GM18519 (cell line): ENCODE measurements at regions not wholly inside any gene's neighbourhood (a gene's known extent, or its start where the extent isn't known, plus 50 kb on each side); places are given as distances from the start of the nearest gene placed in this dataset.

Source experiments
- ATAC-seq: cut with Tn5 transposase; IDR thresholded peaks from one replicate; pipeline ENCODE4 v1.9.1; 2021; ENCODE audit warnings: mild to moderate bottlenecking, moderate library complexity; ENCODE audit not compliant: unreplicated experiment, low FRiP score

DNA sequence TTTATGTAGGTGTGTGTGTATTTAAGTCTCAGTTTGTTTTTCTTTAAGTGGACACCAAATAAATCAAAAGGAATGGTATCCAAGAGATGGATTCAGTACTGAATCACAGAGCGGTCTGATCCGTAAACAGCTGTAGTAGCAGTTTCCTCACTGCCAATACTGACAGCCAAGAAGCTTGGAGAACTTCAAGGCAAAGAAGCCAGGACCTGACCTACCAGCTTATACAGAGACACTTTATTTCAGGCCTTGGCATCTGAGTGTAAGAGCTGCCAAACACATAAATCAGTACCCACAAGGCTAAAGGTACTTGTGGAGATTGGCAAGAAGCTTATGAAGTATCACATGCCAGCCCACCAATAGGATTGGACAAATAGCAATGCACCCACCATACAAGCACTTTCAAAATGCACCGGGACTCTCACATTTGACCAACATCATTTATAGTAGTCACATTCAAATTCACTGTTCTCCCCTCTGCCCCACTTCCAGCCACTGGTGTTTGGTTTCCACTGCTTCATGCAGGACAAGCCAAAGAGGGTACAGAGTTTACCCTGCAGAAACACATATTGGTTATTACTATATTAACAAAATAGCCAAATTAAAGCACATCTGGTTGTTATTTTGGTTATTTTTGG, 357.9 kb downstream of the KLF12 start:
- no peak for ATAC-seq

DNA sequence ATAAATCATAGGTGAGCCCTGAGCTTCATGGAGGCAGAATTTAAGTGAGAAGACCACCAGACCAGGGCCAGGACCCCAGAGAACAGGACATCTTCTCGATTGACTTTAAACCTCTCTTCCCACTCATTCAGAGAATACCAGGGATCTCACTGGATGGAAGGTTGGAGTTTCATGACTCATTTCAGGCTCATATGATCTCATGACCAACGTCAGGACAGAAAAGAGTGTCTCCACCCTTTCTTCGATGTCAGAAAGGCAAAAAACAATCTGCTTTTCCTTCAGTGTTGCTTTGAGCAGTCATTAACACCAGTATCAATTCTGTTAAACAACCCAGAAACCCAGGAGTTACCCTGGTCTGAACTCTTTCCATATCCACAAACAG, 361.0 kb downstream of the KLF12 start:
- no peak for ATAC-seq

GRCh38 chr13:73772449-73773167, 361.6 kb downstream of the KLF12 start:
- ATAC-seq, result no peak

DNA sequence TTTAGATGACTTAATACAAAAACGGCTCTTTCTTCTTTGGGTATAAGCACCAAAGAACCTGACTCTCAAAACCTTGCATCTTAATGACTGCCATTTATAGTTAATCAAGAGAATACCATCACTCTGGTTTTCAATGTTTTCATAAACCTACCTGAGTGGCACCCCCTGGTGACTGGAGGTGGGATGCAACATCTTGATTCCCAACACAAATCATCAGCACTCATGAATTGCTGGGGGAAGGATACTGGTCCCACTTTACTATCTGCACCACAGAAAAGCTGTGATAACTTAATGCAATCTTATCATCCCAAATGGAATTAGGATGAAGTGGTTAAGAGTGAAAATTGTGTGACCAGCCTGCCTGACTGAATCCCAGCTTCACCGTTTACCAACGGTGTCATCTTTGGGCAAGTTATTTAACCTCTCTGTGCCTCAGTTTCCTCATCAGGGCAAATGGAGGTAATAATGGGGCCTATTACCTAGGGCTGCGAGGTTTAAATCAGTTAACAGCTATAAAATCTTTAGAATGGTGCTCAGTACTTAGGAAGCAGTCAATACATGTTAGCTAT, 366.4 kb downstream of the KLF12 start:
- ATAC-seq, result peak; percentile 22

- ATAC-seq, result peak; percentile 36
Observed at GRCh38 chr13:73767191-73767741, 366.9 kb downstream of the KLF12 start.

- no peak for ATAC-seq
Observed at GRCh38 chr13:73765651-73766384, 368.4 kb downstream of the KLF12 start.

DNA sequence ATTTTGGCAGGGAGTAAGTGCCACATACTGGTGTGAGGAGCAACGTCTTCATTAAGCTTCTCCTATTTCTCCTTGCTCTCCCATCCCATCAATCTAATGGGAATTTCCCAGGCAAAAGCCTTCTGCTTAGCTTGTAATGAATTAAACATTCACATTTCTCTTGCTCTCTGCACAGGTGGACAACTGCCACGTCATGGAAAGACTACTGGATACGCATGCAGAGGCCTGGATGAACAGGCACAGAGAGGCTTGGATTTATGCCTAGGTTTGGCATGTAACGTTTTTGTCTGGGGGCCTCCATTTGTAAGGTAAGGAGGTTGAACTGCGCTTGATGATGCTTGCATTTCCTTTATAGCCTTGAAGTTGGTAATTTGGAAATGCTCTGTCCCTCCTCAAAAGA, 374.8 kb downstream of the KLF12 start:
- no peak for ATAC-seq

DNA sequence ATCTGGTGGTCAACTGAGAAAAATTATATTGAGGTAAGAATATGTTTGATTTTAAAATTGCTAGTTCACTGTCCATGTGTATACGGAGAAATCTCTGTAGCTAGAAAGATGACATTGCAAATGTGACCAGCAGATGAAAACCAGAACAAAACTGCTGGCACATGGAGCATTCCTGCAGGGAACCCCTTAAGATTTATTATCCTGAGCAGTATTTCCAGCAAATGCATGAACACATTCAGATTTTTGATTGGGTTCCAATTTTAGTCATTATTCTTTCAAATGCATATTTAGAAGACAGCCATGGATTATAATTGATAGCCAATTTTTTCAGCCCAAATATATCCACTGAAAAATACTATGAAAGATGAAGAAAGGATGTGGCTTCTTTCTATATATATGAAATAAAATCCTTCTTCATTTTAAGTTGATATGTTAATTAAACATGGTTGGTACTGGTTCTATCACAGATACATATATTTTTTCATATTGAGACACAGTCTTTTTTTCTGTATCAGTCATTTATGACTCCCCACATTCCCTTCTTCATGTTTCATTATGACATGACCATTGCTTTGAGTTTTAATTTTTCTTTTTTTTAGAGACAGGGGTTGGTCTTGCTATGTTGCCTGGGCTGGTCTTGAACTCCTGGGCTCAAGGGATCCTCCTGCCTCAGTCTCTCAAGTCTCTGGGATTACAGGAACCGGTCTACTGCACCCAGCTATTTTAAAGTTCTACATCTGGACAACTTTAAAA, 376.5 kb downstream of the KLF12 start:
- no peak for ATAC-seq

DNA sequence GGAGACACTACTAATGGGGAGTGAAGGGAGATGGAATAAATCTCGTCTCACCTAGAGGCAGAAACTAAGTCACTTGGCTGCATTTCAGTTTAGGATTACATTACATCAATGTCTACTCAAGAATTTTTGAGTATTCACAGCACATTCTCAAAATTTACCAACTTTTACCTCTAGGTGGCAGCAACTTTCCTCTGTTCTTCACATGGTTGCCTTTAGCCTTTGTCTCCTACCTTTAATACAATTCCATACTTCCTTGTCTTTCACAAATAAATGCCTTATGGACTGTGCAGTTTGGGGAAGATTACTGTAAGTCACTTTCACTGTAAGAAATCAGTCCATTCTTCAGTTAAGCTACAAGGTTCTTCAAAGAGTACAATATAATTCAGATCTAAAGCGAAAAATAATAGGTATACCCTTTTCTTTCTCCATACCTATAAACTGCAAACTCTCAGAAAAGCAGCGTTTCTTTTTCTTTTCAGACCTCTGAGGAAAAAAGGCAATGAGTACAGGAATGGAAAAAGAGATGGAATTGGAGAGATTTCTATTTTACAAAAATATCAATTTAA, 379.4 kb downstream of the KLF12 start:
- peak; percentile 67 for ATAC-seq

DNA sequence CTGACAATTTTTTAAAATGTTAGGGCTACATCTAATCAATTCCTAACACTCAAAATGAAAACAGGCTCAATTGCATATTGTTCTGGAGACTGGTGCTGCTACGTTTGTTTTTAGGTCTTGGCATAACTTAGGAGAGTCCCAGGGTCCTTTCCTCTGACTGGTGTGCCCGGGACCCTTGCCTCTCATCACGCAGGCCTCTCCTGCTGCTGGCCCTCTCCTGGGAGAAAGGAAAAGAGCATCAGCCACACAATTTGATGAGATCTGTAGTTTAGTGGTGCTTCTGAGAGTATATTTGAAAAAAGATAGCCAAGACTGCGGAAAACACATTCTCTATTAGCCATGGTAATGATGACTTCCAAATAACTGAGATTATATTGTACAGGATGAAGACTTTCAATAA, 380.0 kb downstream of the KLF12 start:
- ATAC-seq, result no peak

- no peak for ATAC-seq
Observed at GRCh38 chr13:73751290-73751689, 382.9 kb downstream of the KLF12 start.

- ATAC-seq, result no peak
Observed at GRCh38 chr13:73748404-73748803, 385.8 kb downstream of the KLF12 start.

DNA sequence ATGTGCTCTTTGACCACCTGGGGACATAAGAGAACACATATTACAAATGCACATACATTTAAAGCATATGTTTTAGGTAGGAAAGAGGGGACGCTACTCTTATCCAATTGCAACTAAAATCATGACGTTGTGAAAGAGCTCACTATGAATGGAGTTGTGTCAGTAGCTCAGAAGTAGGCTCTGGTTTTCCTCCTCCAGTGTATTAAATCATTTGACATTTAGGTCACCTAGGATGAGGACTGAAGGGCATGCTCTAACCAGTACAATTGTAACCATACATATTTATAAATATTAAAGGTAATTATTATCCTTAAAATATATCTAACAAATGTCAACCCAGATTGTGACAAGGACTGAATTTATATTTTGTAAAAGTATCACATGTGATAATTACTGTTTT, 389.0 kb downstream of the KLF12 start:
- no peak for ATAC-seq

GRCh38 chr13:73742982-73743381, 391.2 kb downstream of the KLF12 start:
- no peak for ATAC-seq

DNA sequence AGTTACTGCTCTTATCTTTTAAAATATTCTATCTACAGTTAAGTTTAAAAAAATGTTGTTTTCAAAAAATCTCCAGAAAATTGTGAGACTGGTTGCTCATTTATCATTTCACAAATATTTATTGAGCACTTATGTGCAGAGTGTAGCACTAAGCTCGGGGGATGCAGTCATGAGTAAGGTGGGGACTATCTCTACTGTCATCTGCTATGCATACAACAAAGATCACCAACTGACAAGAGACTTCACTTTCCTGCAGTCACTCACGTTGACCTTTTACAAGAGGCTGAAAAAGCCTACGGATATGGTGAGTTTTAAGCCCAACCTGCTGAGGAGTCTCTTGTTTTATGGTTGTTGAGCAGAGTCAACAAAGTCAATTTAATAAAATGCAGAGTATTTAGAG, 392.5 kb downstream of the KLF12 start:
- no peak for ATAC-seq

DNA sequence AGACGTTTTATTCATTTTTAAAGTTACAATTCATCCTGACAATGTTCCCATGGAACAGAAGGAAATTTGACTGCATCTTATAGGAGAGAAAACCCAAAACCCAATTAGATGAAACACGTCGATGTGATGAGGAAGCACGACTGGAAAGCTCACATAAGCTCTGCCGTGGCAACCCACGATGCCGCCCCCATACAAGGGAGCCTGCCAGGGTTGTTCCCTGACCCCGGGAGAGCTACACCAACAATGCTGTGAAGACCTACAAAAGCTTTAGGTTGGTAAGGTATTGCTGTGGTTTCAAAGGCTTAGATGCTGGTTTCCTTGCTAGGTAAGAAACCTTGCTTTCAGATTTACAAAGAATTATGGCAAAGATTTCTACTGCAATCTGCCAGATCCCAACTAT, 393.1 kb downstream of the KLF12 start:
- no peak for ATAC-seq

DNA sequence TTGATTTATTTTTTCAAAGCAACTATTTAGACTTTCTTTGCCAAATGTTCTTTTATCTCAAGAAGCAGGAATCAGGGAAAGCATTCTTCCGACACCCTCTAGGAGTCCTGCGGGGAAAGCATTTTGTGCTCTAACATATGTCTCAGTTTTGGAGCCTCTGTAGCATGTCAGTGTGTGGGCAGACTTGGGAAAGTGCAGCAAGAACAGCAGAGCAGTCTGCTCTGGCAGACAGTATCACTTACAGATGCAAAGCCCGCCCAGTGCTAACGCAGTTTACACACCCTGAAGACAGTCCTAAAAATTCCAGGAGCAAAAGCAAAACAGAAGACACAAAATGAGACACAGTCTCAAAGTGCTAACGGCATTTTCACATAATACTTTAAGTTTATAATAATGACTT, 393.5 kb downstream of the KLF12 start:
- ATAC-seq, result no peak

DNA sequence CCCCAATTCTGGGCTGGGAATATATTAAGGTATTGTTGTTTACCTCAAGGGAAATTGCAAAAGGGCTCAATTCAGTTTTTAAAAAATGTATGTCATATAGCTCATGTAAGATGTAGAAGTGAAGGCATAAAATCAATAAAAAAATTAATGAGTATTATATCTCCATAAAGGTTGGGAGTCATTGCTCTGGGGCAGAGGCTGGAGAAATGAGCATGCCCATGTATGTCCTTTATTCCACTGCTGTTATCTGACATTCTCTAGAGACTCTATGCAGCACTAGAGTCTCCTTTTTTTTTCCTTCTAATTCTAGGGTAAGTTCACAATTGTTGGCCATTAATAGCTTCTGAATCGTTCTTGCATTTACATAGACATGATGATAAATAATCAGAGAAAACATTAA, 394.8 kb downstream of the KLF12 start:
- no peak for ATAC-seq

- no peak for ATAC-seq
Observed at GRCh38 chr13:73738626-73739025, 395.6 kb downstream of the KLF12 start.

- no peak for ATAC-seq
Observed at GRCh38 chr13:73737214-73737613, 397.0 kb downstream of the KLF12 start.
